ENCODE measurements at regions not wholly inside any gene's neighbourhood (a gene's known extent, or its start where the extent isn't known, plus 50 kb on each side); places are given as distances from the start of the nearest gene placed in this dataset.

DNA sequence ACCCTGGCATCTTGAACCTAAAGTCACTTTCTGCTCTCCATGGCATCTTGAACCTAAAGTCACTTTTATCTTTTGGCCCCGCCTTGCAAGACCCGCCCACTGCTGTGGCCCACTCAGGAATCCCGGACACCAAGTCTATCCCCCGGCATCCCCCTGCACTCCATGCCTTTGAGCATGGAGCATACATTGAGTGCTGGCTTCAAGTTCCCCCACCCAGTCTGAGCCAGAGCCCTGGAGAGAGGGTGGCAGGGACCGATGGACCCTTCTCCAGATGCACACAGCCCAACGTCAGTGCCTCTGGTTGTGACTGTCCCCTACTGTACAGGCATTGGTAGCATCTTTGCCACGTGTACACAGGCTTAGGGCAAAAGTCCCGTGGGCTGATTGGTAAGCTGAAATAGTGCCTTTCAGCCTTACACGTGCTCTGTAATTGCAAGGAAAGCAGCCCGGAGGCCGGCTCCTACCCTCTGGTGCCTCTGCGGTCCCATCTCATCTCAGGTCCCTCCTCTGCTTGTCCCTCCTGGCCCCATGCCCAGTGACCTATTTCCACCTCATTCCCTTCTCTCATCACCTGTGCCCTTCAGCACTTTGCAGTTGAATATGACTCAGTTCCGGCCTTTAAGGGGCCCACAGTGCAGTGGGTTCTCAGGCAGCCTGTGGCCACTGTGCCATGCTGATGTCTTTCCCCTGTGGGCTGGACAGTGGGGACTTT is 154.0 kb downstream of the INHBB start:
- no peak overlapping the region for H3K18ac ChIP-seq (ENCODE audit: low read length)
- H3K4ac ChIP-seq (ENCODE audit: low read length) = no peak overlapping the region
- H3K23ac ChIP-seq (ENCODE audit: low read depth, low read length, poor library complexity) = peak overlapping the region; percentile 21
- no peak overlapping the region for H3K14ac ChIP-seq (ENCODE audit: low read length)
- H4K91ac ChIP-seq (ENCODE audit: low read depth, low read length, poor library complexity) = no peak overlapping the region
- H2AFZ ChIP-seq (ENCODE audit: low read length) = no peak overlapping the region
- DNase-seq (ENCODE audit: low spot score) = no peak
- no peak overlapping the region for H3K27ac ChIP-seq (replicated peaks; ENCODE audit: low read length)
- peak overlapping the region; percentile 2 for H3K9ac ChIP-seq (ENCODE audit: low read depth, low read length, poor library complexity)
- H3K36me3 ChIP-seq (replicated peaks in 1 of 2; ENCODE audit: control insufficient read depth in 2 of 2, insufficient read depth in 2 of 2, low read length in 2 of 2) = no peaks in the 10 kb centered on the region
- no peak overlapping the region for H2BK120ac ChIP-seq (ENCODE audit: low read depth, low read length)
- no peak overlapping the region for H2BK15ac ChIP-seq (ENCODE audit: low read length)
- no peak overlapping the region for H3K4me3 ChIP-seq (ENCODE audit: low read length in 2 of 2)
- no peak overlapping the region for H2BK12ac ChIP-seq (ENCODE audit: low read length)
- H3K4me2 ChIP-seq (ENCODE audit: insufficient read depth, low read length, poor library complexity, severe bottlenecking) = no peak overlapping the region
- no peak overlapping the region for H4K8ac ChIP-seq (ENCODE audit: low read depth, low read length)
- H3K4me1 ChIP-seq (ENCODE audit: control insufficient read depth in 2 of 2, insufficient read depth in 1 of 2, low read depth in 1 of 2, low read length in 2 of 2) = peaks cover 0 to 4% of the 10 kb centered on the region in 2 donors
- H3K9me3 ChIP-seq (replicated peaks in 1 of 2; ENCODE audit: control insufficient read depth in 2 of 2, insufficient read depth in 1 of 2, low read depth in 1 of 2, low read length in 2 of 2) = no peaks in the 10 kb centered on the region
- WGBS, 2 donors (ENCODE audit: extremely low coverage in 2 of 2, insufficient read length in 2 of 2, insufficient replicate concordance in 1 of 2) = no CpG with 5 or more reads among the region's 13 CpGs
- no peak overlapping the region for H2AK5ac ChIP-seq (ENCODE audit: low read depth, low read length)
- no peak overlapping the region for H2BK5ac ChIP-seq (ENCODE audit: low read length)
- H3K27me3 ChIP-seq (ENCODE audit: control insufficient read depth in 3 of 3, insufficient read depth in 3 of 3, low read depth in 1 of 3, low read length in 3 of 3) = peaks cover 0 to 56% (median 0%) of the 10 kb centered on the region in 3 experiments
- no peaks in the 10 kb centered on the region for H3K79me1 ChIP-seq (ENCODE audit: low read depth, low read length)

GRCh38 chr2:120501591-120501990 is 155.7 kb downstream of the INHBB start:
- no peak overlapping the region for H3K4me2 ChIP-seq (ENCODE audit: insufficient read depth, low read length, poor library complexity, severe bottlenecking)
- peaks cover 0 to 63% (median 0%) of the 10 kb centered on the region in 3 experiments for H3K27me3 ChIP-seq (ENCODE audit: control insufficient read depth in 3 of 3, insufficient read depth in 3 of 3, low read depth in 1 of 3, low read length in 3 of 3)
- no peak overlapping the region for H4K8ac ChIP-seq (ENCODE audit: low read depth, low read length)
- H3K4me3 ChIP-seq (ENCODE audit: low read length in 2 of 2) = no peak overlapping the region
- H2AFZ ChIP-seq (ENCODE audit: low read length) = no peak overlapping the region
- no peak for DNase-seq (ENCODE audit: low spot score)
- no CpG with 5 or more reads among the region's 8 CpGs for WGBS, 2 donors (ENCODE audit: extremely low coverage in 2 of 2, insufficient read length in 2 of 2, insufficient replicate concordance in 1 of 2)
- no peak overlapping the region for H3K4ac ChIP-seq (ENCODE audit: low read length)
- H3K9me3 ChIP-seq (replicated peaks in 1 of 2; ENCODE audit: control insufficient read depth in 2 of 2, insufficient read depth in 1 of 2, low read depth in 1 of 2, low read length in 2 of 2) = no peaks in the 10 kb centered on the region
- H3K18ac ChIP-seq (ENCODE audit: low read length) = no peak overlapping the region
- peaks cover 0 to 4% of the 10 kb centered on the region in 2 donors for H3K4me1 ChIP-seq (ENCODE audit: control insufficient read depth in 2 of 2, insufficient read depth in 1 of 2, low read depth in 1 of 2, low read length in 2 of 2)
- H3K79me1 ChIP-seq (ENCODE audit: low read depth, low read length) = no peaks in the 10 kb centered on the region
- H2BK5ac ChIP-seq (ENCODE audit: low read length) = no peak overlapping the region
- H3K14ac ChIP-seq (ENCODE audit: low read length) = no peak overlapping the region
- H3K9ac ChIP-seq (ENCODE audit: low read depth, low read length, poor library complexity) = no peak overlapping the region
- no peaks in the 10 kb centered on the region for H3K36me3 ChIP-seq (replicated peaks in 1 of 2; ENCODE audit: control insufficient read depth in 2 of 2, insufficient read depth in 2 of 2, low read length in 2 of 2)
- H2BK15ac ChIP-seq (ENCODE audit: low read length) = no peak overlapping the region
- no peak overlapping the region for H2BK120ac ChIP-seq (ENCODE audit: low read depth, low read length)
- H2AK5ac ChIP-seq (ENCODE audit: low read depth, low read length) = no peak overlapping the region
- no peak overlapping the region for H4K91ac ChIP-seq (ENCODE audit: low read depth, low read length, poor library complexity)
- H3K27ac ChIP-seq (replicated peaks; ENCODE audit: low read length) = no peak overlapping the region
- no peak overlapping the region for H2BK12ac ChIP-seq (ENCODE audit: low read length)
- no peak overlapping the region for H3K23ac ChIP-seq (ENCODE audit: low read depth, low read length, poor library complexity)

DNA sequence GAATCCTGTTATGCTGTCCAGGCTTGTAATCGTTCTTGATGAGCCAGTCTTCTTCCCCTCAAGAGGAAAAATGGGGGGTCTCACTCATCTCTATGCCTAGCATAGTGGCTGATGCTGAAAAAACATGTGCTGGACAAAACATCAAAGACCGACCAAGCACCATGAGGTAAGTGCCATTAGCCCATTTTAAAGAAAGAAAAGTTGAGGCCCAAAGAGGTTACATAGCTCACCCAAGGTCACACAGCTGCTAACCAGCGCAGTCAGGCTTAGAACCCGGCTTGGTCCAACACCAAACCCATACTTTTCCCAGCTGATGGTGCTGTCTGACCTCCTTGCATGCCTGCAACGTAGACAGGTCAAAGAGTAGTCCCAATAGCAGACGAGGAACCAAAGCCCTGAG is 156.4 kb downstream of the INHBB start:
- Histone ChIP-seq H3K9me3 (replicated peaks in 1 of 2; ENCODE audit: control insufficient read depth in 2 of 2, insufficient read depth in 1 of 2, low read depth in 1 of 2, low read length in 2 of 2) (no peaks in the 10 kb centered on the region), H2BK12ac (ENCODE audit: low read length) (no peak overlapping the region), H3K36me3 (replicated peaks in 1 of 2; ENCODE audit: control insufficient read depth in 2 of 2, insufficient read depth in 2 of 2, low read length in 2 of 2) (no peaks in the 10 kb centered on the region), H2BK5ac (ENCODE audit: low read length) (no peak overlapping the region), H3K4me2 (ENCODE audit: insufficient read depth, low read length, poor library complexity, severe bottlenecking) (no peak overlapping the region), H2BK15ac (ENCODE audit: low read length) (no peak overlapping the region), H3K27me3 (ENCODE audit: control insufficient read depth in 3 of 3, insufficient read depth in 3 of 3, low read depth in 1 of 3, low read length in 3 of 3) (peaks cover 0 to 62% (median 0%) of the 10 kb centered on the region in 3 experiments), H2BK120ac (ENCODE audit: low read depth, low read length) (no peak overlapping the region), H3K4me3 (ENCODE audit: low read length in 2 of 2) (no peak overlapping the region), H3K9ac (ENCODE audit: low read depth, low read length, poor library complexity) (no peak overlapping the region), H3K4ac (ENCODE audit: low read length) (no peak overlapping the region), H2AFZ (ENCODE audit: low read length) (no peak overlapping the region), H3K4me1 (ENCODE audit: control insufficient read depth in 2 of 2, insufficient read depth in 1 of 2, low read depth in 1 of 2, low read length in 2 of 2) (peaks cover 0 to 4% of the 10 kb centered on the region in 2 donors), H2AK5ac (ENCODE audit: low read depth, low read length) (no peak overlapping the region), H3K79me1 (ENCODE audit: low read depth, low read length) (no peaks in the 10 kb centered on the region), H4K8ac (ENCODE audit: low read depth, low read length) (no peak overlapping the region), H3K18ac (ENCODE audit: low read length) (no peak overlapping the region), H3K23ac (ENCODE audit: low read depth, low read length, poor library complexity) (no peak overlapping the region), H3K14ac (ENCODE audit: low read length) (no peak overlapping the region), H4K91ac (ENCODE audit: low read depth, low read length, poor library complexity) (no peak overlapping the region), H3K27ac (replicated peaks; ENCODE audit: low read length) (no peak overlapping the region)
- WGBS, 2 donors (ENCODE audit: extremely low coverage in 2 of 2, insufficient read length in 2 of 2, insufficient replicate concordance in 1 of 2) = no CpG with 5 or more reads among the region's 6 CpGs
- DNase-seq (ENCODE audit: low spot score) = no peak

DNA sequence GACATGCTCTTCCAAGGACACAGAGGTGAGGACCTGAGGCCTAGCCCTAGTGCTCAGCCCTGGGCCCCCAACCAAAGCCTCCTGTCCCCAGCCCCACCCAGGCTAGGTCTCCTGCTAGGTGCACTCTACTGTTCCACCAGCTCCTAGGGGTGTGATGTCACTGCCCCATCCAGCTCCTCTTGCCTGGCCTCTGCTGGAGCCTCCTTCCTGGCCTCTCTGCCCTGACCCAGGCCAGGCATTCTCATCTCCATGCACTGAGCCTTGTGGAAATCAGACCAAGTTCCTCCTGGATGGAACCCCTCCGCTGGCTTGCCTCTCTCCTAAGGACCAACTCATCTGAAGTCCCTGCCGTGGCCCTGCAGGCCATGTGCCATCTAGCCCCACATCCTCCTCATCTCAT is 156.8 kb downstream of the INHBB start:
- Histone ChIP-seq H3K18ac (ENCODE audit: low read length) (peak overlapping the region; percentile 57), H3K4ac (ENCODE audit: low read length) (no peak overlapping the region), H3K23ac (ENCODE audit: low read depth, low read length, poor library complexity) (peak overlapping the region; percentile 13), H3K14ac (ENCODE audit: low read length) (no peak overlapping the region), H2BK12ac (ENCODE audit: low read length) (no peak overlapping the region), H3K4me3 (ENCODE audit: low read length in 2 of 2) (no peak overlapping the region), H3K36me3 (replicated peaks in 1 of 2; ENCODE audit: control insufficient read depth in 2 of 2, insufficient read depth in 2 of 2, low read length in 2 of 2) (no peaks in the 10 kb centered on the region), H3K79me1 (ENCODE audit: low read depth, low read length) (no peaks in the 10 kb centered on the region), H3K9ac (ENCODE audit: low read depth, low read length, poor library complexity) (no peak overlapping the region), H2AK5ac (ENCODE audit: low read depth, low read length) (peak overlapping the region; percentile 77), H3K27ac (replicated peaks; ENCODE audit: low read length) (no peak overlapping the region), H4K91ac (ENCODE audit: low read depth, low read length, poor library complexity) (no peak overlapping the region), H4K8ac (ENCODE audit: low read depth, low read length) (no peak overlapping the region), H3K4me1 (ENCODE audit: control insufficient read depth in 2 of 2, insufficient read depth in 1 of 2, low read depth in 1 of 2, low read length in 2 of 2) (peaks cover 0 to 4% of the 10 kb centered on the region in 2 donors), H3K27me3 (ENCODE audit: control insufficient read depth in 3 of 3, insufficient read depth in 3 of 3, low read depth in 1 of 3, low read length in 3 of 3) (peaks cover 0 to 62% (median 0%) of the 10 kb centered on the region in 3 experiments), H3K4me2 (ENCODE audit: insufficient read depth, low read length, poor library complexity, severe bottlenecking) (no peak overlapping the region), H3K9me3 (replicated peaks in 1 of 2; ENCODE audit: control insufficient read depth in 2 of 2, insufficient read depth in 1 of 2, low read depth in 1 of 2, low read length in 2 of 2) (no peaks in the 10 kb centered on the region), H2BK120ac (ENCODE audit: low read depth, low read length) (no peak overlapping the region), H2BK5ac (ENCODE audit: low read length) (peak overlapping the region; percentile 18), H2AFZ (ENCODE audit: low read length) (no peak overlapping the region), H2BK15ac (ENCODE audit: low read length) (no peak overlapping the region)
- no peak for DNase-seq (ENCODE audit: low spot score)
- no CpG with 5 or more reads among the region's 2 CpGs for WGBS, 2 donors (ENCODE audit: extremely low coverage in 2 of 2, insufficient read length in 2 of 2, insufficient replicate concordance in 1 of 2)

All from neuronal stem cell (in vitro differentiated cells).